Lung (tissue), 11 donors: ENCODE measurements at regions not wholly inside any gene's neighbourhood (a gene's known extent, or its start where the extent isn't known, plus 50 kb on each side); places are given as distances from the start of the nearest gene placed in this dataset.

Experiments used
- ATAC-seq: fragments of 200-7000 bp; cut with Tn5 transposase; one replicate; pipeline ENCODE4 v1.9.1; 2020; ENCODE audit warnings: moderate number of reproducible peaks; ENCODE audit not compliant: insufficient read depth, low FRiP score
- DNase-seq, 3 donors: peaks; one replicate each; pipeline ENCODE4 v3.0.0-alpha.2; 2013 to 2017
- H3K27ac ChIP-seq, 2 donors: one replicate each; pipeline ENCODE4 v1.5.1; 2013; ENCODE audit warnings: mild to moderate bottlenecking in 2 of 2, moderate library complexity in 2 of 2, control low read depth in 1 of 2, inconsistent platforms in 1 of 2, low read depth in 1 of 2, low read length in 1 of 2
- H3K27me3 ChIP-seq, 3 donors: one replicate each; pipeline ENCODE4 v1.5.1; 2013; ENCODE audit warnings: low read length in 2 of 3; ENCODE audit not compliant: control insufficient read depth in 3 of 3, insufficient read depth in 3 of 3
- H3K36me3 ChIP-seq, 4 donors: one replicate each; pipeline ENCODE4 v1.5.1; 2013; ENCODE audit warnings: low read length in 4 of 4, mild to moderate bottlenecking in 1 of 4, moderate library complexity in 1 of 4; ENCODE audit not compliant: control insufficient read depth in 4 of 4, insufficient read depth in 4 of 4
- H3K4me1 ChIP-seq, 5 donors: one replicate each; pipeline ENCODE4 v1.5.1; 2013; ENCODE audit warnings: low read length in 5 of 5, mild to moderate bottlenecking in 2 of 5, moderate library complexity in 1 of 5; ENCODE audit not compliant: control insufficient read depth in 5 of 5, insufficient read depth in 5 of 5
- H3K4me3 ChIP-seq: one replicate; pipeline ENCODE4 v1.5.1; 2013; ENCODE audit warnings: mild to moderate bottlenecking, control low read depth, moderate library complexity
- H3K9ac ChIP-seq, 2 donors: one replicate each; pipeline ENCODE4 v1.5.1; 2013; ENCODE audit warnings: low read length in 2 of 2, control low read depth in 1 of 2; ENCODE audit not compliant: insufficient read depth in 1 of 2
- H3K9me3 ChIP-seq, 4 donors: one replicate each; pipeline ENCODE4 v1.5.1; 2013; ENCODE audit warnings: low read length in 3 of 4, mild to moderate bottlenecking in 1 of 4, moderate library complexity in 1 of 4; ENCODE audit not compliant: control insufficient read depth in 4 of 4, insufficient read depth in 3 of 4
- WGBS, 2 donors: extraction: QIAGEN DNeasy Blood & Tissue Kit; methylation state at CpG; one replicate each; pipeline ENCODE4 v1.1.7; 2013; 5-methylcytosine and 5-hydroxymethylcytosine counted together
- TF ChIP-seq, protein P1 (sequence below): IDR thresholded peaks from 2 replicates; pipeline ENCODE4 v1.5.1; 2012; ENCODE audit warnings: mild to moderate bottlenecking; ENCODE audit errors: control extremely low read depth, extremely low read depth
- donor health status: control.
- donor health status: control.
- donor health status: Bipolar disorder and iron deficiency.
- donor health status: healthy.
- donor health status: DM: yes; HTN: yes; CAD: no.

DNA sequence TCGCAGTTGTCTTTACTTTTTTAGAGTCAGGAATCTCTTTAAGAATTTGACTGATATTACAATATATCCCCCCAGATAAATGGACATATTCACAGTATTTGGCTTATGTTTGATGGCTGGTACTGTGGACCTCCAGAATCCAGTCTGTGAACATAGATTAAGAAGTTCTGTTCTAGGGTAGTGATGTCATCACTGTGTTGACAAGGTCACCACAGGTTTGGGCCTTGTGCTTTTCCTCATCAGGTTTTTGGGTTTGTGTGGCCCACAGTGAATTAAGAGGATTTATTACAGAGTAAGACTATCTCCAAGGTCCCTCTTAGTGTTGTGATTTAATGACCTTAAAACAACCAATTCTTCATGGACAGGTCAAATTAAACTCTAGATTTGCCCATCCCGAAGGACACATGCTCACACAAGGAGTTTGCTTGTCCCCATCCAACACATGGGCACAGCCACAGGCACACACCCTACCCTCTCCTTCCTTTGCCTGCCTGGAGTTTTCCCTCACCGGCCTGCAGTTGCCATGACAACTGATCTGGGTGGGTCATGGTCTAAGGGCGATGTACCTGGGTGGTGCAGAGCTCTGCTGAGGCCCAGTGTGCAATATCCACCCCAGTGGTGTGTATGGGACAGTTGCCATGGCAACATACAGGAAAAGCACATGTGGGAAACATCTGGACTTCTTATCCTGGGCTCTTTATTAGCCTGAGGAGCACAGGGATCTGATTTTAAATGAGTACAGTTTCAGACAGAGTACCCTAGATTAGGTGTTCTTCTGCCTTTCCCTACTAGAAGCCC, 98.6 kb downstream of the NAV1 start:
- Histone ChIP-seq H3K4me1 (peaks cover 8 to 34% (median 25%) of the 10 kb centered on the region in 5 donors), H3K9ac (no peak overlapping the region), H3K36me3 (peaks cover 0 to 5% (median 0%) of the 10 kb centered on the region in 4 donors), H3K9me3 (no peaks in the 10 kb centered on the region), H3K27ac (peak overlapping the region in 1 of 2 donors; percentile 42), H3K27me3 (no peaks in the 10 kb centered on the region), H3K4me3 (no peak overlapping the region)
- peak; percentile 30 to 46 (median 44) for DNase-seq
- ATAC-seq, result no peak
- TF ChIP-seq, protein P1, sequence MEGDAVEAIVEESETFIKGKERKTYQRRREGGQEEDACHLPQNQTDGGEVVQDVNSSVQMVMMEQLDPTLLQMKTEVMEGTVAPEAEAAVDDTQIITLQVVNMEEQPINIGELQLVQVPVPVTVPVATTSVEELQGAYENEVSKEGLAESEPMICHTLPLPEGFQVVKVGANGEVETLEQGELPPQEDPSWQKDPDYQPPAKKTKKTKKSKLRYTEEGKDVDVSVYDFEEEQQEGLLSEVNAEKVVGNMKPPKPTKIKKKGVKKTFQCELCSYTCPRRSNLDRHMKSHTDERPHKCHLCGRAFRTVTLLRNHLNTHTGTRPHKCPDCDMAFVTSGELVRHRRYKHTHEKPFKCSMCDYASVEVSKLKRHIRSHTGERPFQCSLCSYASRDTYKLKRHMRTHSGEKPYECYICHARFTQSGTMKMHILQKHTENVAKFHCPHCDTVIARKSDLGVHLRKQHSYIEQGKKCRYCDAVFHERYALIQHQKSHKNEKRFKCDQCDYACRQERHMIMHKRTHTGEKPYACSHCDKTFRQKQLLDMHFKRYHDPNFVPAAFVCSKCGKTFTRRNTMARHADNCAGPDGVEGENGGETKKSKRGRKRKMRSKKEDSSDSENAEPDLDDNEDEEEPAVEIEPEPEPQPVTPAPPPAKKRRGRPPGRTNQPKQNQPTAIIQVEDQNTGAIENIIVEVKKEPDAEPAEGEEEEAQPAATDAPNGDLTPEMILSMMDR, result no peak
- 85 to 92% methylated on average over 4 of the region's 4 CpGs for WGBS, 2 donors

DNA sequence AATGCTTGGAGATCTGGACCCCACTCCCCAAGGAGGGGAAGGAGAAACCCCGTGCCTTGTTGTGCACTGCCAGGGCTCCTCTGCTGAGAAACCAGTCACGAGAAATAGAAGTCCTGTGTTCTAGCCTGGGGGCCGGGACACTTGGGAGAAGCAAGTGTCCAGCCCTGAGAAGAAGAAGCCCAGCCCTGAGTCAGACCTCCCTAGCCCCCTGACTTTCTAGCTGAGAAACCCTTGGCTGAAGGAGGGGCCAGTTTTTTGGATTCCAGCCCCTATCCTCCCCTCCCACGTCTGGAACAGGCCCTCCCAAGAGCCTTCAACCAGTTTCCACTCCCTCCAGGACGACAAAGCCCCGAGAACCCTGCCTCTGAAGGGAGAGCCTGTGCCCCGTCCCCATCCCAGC, 100.5 kb downstream of the NAV1 start:
- ATAC-seq, result no peak

DNA sequence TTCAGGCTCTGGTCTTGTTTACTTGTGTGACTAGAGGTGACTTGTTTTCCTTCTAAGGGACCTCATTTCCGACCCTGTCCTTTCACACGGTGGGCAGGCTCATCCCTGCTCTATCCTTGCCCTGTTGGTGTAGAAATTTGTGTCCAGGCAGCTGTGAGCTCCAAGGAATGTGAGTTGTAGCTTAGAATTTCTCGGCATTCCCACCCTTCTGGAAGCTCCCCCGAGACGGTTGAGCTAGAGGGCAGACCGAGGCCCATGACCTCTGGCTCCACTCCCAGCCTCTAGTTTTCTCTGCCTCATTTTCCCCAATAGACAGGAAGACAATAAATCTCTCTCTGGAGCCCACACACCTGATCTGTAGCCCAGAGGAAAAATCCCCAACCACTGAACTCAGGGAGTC, 100.9 kb downstream of the NAV1 start:
- WGBS, 2 donors, result 69 to 80% methylated on average over 6 of the region's 6 CpGs

More for the DNA sequence above, 100.5 kb downstream of the NAV1 start:
- H3K4me1 ChIP-seq, result peaks cover 8 to 30% (median 19%) of the 10 kb centered on the region in 5 donors
- no peak for DNase-seq
- H3K27ac ChIP-seq, result no peak overlapping the region
- no peak overlapping the region for H3K4me3 ChIP-seq
- no peaks in the 10 kb centered on the region for H3K9me3 ChIP-seq
- no peak overlapping the region for H3K9ac ChIP-seq
- WGBS, 2 donors, result 79 to 83% methylated on average over 7 of the region's 7 CpGs
- peaks cover 0 to 5% (median 0%) of the 10 kb centered on the region in 4 donors for H3K36me3 ChIP-seq
- TF ChIP-seq, protein P1, result no peak
- no peaks in the 10 kb centered on the region for H3K27me3 ChIP-seq

More for the DNA sequence above, 100.9 kb downstream of the NAV1 start:
- Histone ChIP-seq H3K27ac (no peak overlapping the region), H3K9ac (no peak overlapping the region), H3K27me3 (no peaks in the 10 kb centered on the region), H3K9me3 (no peaks in the 10 kb centered on the region), H3K36me3 (peaks cover 0 to 5% (median 0%) of the 10 kb centered on the region in 4 donors), H3K4me3 (no peak overlapping the region), H3K4me1 (peaks cover 8 to 30% (median 19%) of the 10 kb centered on the region in 5 donors)
- ATAC-seq, result no peak
- no peak for DNase-seq
- TF ChIP-seq, protein P1, result no peak
